ENCODE measurements at regions not wholly inside any gene's neighbourhood (a gene's known extent, or its start where the extent isn't known, plus 50 kb on each side); places are given as distances from the start of the nearest gene placed in this dataset.

DNA sequence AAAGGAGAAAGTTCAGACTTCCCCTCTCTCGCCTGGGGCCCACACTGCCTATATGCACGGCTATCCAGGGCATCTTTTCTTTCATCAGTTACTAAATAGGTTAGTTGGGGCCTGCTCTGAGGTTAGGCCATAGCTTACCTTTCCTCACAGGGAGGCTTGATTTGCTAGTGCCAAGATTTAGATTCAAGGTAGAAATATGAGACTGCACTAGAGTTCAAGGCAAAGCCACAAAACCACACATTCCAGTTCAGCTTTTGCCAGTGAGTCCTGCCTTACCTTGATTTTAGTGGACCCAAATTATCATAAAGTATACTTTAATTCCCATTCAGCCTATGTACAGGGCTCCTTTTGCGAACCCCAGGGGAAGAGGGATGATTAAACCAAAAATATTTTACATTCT lies 762.8 kb downstream of the PDHA2 start:
- Mint-ChIP-seq H3K27me3 (ENCODE audit: insufficient read depth) (no peaks in the 10 kb centered on the region), H3K4me1 (ENCODE audit: low read depth) (no peaks in the 10 kb centered on the region), H3K27ac (no peak overlapping the region), H3K36me3 (ENCODE audit: low read depth) (no peaks in the 10 kb centered on the region; the same call in 1 of the 2 replicates), H3K9me3 (peaks cover 43% of the 10 kb centered on the region), H3K4me3 (no peak overlapping the region)
- TF ChIP-seq, protein P1, sequence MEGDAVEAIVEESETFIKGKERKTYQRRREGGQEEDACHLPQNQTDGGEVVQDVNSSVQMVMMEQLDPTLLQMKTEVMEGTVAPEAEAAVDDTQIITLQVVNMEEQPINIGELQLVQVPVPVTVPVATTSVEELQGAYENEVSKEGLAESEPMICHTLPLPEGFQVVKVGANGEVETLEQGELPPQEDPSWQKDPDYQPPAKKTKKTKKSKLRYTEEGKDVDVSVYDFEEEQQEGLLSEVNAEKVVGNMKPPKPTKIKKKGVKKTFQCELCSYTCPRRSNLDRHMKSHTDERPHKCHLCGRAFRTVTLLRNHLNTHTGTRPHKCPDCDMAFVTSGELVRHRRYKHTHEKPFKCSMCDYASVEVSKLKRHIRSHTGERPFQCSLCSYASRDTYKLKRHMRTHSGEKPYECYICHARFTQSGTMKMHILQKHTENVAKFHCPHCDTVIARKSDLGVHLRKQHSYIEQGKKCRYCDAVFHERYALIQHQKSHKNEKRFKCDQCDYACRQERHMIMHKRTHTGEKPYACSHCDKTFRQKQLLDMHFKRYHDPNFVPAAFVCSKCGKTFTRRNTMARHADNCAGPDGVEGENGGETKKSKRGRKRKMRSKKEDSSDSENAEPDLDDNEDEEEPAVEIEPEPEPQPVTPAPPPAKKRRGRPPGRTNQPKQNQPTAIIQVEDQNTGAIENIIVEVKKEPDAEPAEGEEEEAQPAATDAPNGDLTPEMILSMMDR (IDR thresholded peaks at IDR 0.05): no peak
- no peak for DNase-seq

DNA sequence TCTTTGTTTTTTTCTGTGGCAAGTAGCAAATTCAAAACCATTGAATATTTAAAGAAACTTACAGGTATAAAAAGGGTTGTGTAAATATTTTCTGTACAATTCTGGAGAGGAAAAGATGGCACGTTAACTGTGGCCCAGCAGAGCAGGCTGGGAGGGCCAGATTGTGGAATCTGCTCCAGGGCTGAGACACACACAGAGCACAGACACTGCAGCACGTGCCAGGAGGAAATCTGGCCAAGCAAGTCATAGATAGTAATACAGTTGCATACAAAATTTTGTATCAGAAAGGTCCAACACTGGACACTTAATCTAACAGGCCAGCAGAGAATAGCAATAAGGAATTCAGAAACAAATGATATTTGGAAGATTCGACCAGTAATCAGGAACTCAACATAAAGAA lies 763.7 kb downstream of the PDHA2 start:
- H3K4me1 Mint-ChIP-seq (ENCODE audit: low read depth): no peaks in the 10 kb centered on the region
- H3K36me3 Mint-ChIP-seq (ENCODE audit: low read depth): no peaks in the 10 kb centered on the region; the same call in 1 of the 2 replicates

GRCh38 chr4:96606451-96606850 lies 766.6 kb downstream of the PDHA2 start:
- Mint-ChIP-seq H3K4me1 (ENCODE audit: low read depth) (no peaks in the 10 kb centered on the region), H3K9me3 (peaks cover 55% of the 10 kb centered on the region), H3K27ac (no peak overlapping the region), H3K4me3 (no peak overlapping the region), H3K36me3 (ENCODE audit: low read depth) (no peaks in the 10 kb centered on the region; the same call in 1 of the 2 replicates), H3K27me3 (ENCODE audit: insufficient read depth) (no peaks in the 10 kb centered on the region; the same call in 1 of the 2 replicates)
- no peak for DNase-seq
- TF ChIP-seq, protein P1 (IDR thresholded peaks at IDR 0.05): no peak

More for the DNA sequence above, 763.7 kb downstream of the PDHA2 start:
- peaks cover 46% of the 10 kb centered on the region for H3K9me3 Mint-ChIP-seq
- H3K27ac Mint-ChIP-seq: no peak overlapping the region
- TF ChIP-seq, protein P1 (IDR thresholded peaks at IDR 0.05): no peak
- H3K4me3 Mint-ChIP-seq: no peak overlapping the region
- H3K27me3 Mint-ChIP-seq (ENCODE audit: insufficient read depth): no peaks in the 10 kb centered on the region; the same call in 1 of the 2 replicates
- DNase-seq: no peak

GRCh38 chr4:96626023-96626422 lies 786.1 kb downstream of the PDHA2 start:
- H3K27me3 Mint-ChIP-seq (ENCODE audit: insufficient read depth): no peaks in the 10 kb centered on the region; the same call in 1 of the 2 replicates
- DNase-seq: no peak
- no peak overlapping the region for H3K4me3 Mint-ChIP-seq
- H3K9me3 Mint-ChIP-seq: peaks cover 23% of the 10 kb centered on the region
- no peaks in the 10 kb centered on the region for H3K4me1 Mint-ChIP-seq (ENCODE audit: low read depth)
- TF ChIP-seq, protein P1 (IDR thresholded peaks at IDR 0.05): no peak
- H3K36me3 Mint-ChIP-seq (ENCODE audit: low read depth): 0 out of 2 replicates have a peak, but pooled peaks cover 3% of the 10 kb centered on the region
- no peak overlapping the region for H3K27ac Mint-ChIP-seq

GRCh38 chr4:96630839-96631238 lies 790.9 kb downstream of the PDHA2 start:
- H3K36me3 Mint-ChIP-seq (ENCODE audit: low read depth): no peaks in the 10 kb centered on the region
- no peaks in the 10 kb centered on the region for H3K27me3 Mint-ChIP-seq (ENCODE audit: insufficient read depth)
- TF ChIP-seq, protein P1 (IDR thresholded peaks at IDR 0.05): no peak
- no peak overlapping the region for H3K4me3 Mint-ChIP-seq
- no peak for DNase-seq
- no peaks in the 10 kb centered on the region for H3K4me1 Mint-ChIP-seq (ENCODE audit: low read depth)
- no peak overlapping the region for H3K27ac Mint-ChIP-seq
- H3K9me3 Mint-ChIP-seq: peaks cover 21% of the 10 kb centered on the region

DNA sequence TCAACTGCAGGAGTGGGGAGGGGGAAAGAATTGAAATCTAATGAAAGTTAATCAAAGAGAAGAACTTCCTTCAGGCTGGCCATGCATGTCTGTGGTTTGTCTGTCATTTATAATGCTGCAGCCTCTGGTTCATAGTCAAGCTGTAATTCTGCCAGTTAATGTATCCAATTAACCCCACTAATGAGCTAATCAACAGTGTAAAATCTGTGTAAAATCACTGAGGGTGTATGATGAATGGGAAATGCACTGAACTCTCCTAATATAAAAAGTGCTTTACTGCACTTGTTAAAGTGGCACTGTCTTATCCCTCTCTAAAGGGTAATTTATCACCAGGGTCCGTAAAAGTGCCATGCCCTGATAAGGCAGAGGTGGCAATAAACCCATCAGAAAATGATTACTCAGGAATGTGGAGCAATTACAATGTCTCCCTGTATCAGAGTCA lies 798.1 kb downstream of the PDHA2 start:
- H3K9me3 Mint-ChIP-seq: peaks cover 50% of the 10 kb centered on the region
- H3K27ac Mint-ChIP-seq: no peak overlapping the region
- H3K27me3 Mint-ChIP-seq (ENCODE audit: insufficient read depth): no peaks in the 10 kb centered on the region
- H3K36me3 Mint-ChIP-seq (ENCODE audit: low read depth): no peaks in the 10 kb centered on the region
- TF ChIP-seq, protein P1 (IDR thresholded peaks at IDR 0.05): no peak
- no peak for DNase-seq
- H3K4me1 Mint-ChIP-seq (ENCODE audit: low read depth): no peaks in the 10 kb centered on the region
- no peak overlapping the region for H3K4me3 Mint-ChIP-seq
